ENCODE measurements at regions not wholly inside any gene's neighbourhood (a gene's known extent, or its start where the extent isn't known, plus 50 kb on each side); places are given as distances from the start of the nearest gene placed in this dataset.

GRCh38 chr13:22761709-22762108 lies 419.1 kb upstream of the SGCG start:
- in situ Hi-C loops (cut with MboI; ENCODE audit: low pct_unique_long_range_greater_than_20kb, low sequenced_read_pairs, unreplicated experiment), result no loop called here
- DNase-seq (ENCODE audit: low spot score), result no peak
- TF ChIP-seq CTCF (IDR thresholded peaks at IDR 0.05; ENCODE audit: extremely low read depth, insufficient read depth, missing control alignments), result no peak

GRCh38 chr13:22765547-22765946 lies 415.2 kb upstream of the SGCG start:
- TF ChIP-seq CTCF (IDR thresholded peaks at IDR 0.05; ENCODE audit: extremely low read depth, insufficient read depth, missing control alignments), result no peak
- DNase-seq (ENCODE audit: low spot score), result no peak
- in situ Hi-C loops (cut with MboI; ENCODE audit: low pct_unique_long_range_greater_than_20kb, low sequenced_read_pairs, unreplicated experiment), result no loop called here

GRCh38 chr13:22770891-22771290 lies 409.9 kb upstream of the SGCG start:
- in situ Hi-C loops (cut with MboI; ENCODE audit: low pct_unique_long_range_greater_than_20kb, low sequenced_read_pairs, unreplicated experiment), result no loop called here
- no peak for TF ChIP-seq CTCF (IDR thresholded peaks at IDR 0.05; ENCODE audit: extremely low read depth, insufficient read depth, missing control alignments)
- no peak for DNase-seq (ENCODE audit: low spot score)

GRCh38 chr13:22773465-22773864 lies 407.3 kb upstream of the SGCG start:
- in situ Hi-C loops (cut with MboI; ENCODE audit: low pct_unique_long_range_greater_than_20kb, low sequenced_read_pairs, unreplicated experiment), result no loop called here
- TF ChIP-seq CTCF (IDR thresholded peaks at IDR 0.05; ENCODE audit: extremely low read depth, insufficient read depth, missing control alignments), result no peak
- no peak for DNase-seq (ENCODE audit: low spot score)

- no peak for DNase-seq (ENCODE audit: low spot score)
- no peak for TF ChIP-seq CTCF (IDR thresholded peaks at IDR 0.05; ENCODE audit: extremely low read depth, insufficient read depth, missing control alignments)
- in situ Hi-C loops (cut with MboI; ENCODE audit: low pct_unique_long_range_greater_than_20kb, low sequenced_read_pairs, unreplicated experiment), result loop anchor here (25.0 kb wide), 1 partner anchor 1139 kb away; no protein-coding TSS in a partner anchor
Observed at GRCh38 chr13:22776394-22777186, 404.2 kb upstream of the SGCG start.

GRCh38 chr13:22777207-22777606 lies 403.6 kb upstream of the SGCG start:
- TF ChIP-seq CTCF (IDR thresholded peaks at IDR 0.05; ENCODE audit: extremely low read depth, insufficient read depth, missing control alignments), result no peak
- DNase-seq (ENCODE audit: low spot score), result no peak
- in situ Hi-C loops (cut with MboI; ENCODE audit: low pct_unique_long_range_greater_than_20kb, low sequenced_read_pairs, unreplicated experiment), result loop anchor here (25.0 kb wide), 1 partner anchor 1140 kb away; no protein-coding TSS in a partner anchor

Data from GM13977 (cell line).